NCI-H1105 (cell line): ENCODE measurements at regions not wholly inside any gene's neighbourhood (a gene's known extent, or its start where the extent isn't known, plus 50 kb on each side); places are given as distances from the start of the nearest gene placed in this dataset.
"Not testable (repeated sequence)": the region's sequence is repeated elsewhere in the genome, so short reads cannot be mapped to it uniquely, and the experiment has no call there.

ENCODE experiments used
- DNase-seq: peaks from one replicate; lab custom pipeline; 2025; lab: John Stamatoyannopoulos, UW

DNA sequence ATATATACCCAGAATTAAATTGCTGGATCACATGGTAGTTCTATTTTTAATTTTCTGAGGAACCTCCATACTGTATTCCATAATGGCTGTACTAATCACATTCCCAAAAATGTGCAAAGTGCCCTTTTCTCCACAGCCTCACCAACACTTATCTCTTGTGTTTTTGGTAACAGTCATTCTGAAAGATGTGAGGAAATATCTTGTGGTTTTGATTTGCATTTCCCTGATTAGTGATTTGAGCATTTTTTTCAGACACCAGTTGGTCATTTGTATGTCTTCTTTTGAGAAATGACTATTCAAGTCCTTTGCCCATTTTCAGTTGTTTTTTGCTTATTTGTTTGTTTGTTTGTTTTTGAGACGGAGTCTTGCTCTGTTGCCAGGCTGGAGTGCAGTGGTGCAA lies 98.1 kb upstream of the SIMC1 start:
- DNase-seq: not testable (repeated sequence)

DNA sequence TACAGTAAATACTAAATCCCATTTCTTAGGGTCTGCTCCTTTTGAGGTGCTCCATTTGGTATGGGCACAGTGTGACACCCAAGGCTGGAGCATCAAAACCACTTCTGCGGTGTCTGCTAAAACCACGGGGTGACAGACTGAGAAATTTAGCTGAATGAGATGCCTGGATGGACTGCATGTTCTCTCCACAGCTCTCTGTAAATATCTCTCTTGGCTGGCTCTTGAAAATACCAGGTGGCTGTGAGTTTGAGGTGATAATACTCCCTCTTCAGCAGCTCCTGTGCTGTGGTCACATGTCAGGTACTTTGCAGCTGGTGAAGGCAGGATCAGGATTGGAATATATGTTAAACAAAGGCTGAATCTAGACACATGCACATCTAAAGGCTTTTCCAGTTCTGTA lies 93.7 kb upstream of the SIMC1 start:
- DNase-seq: peak; percentile 17

DNA sequence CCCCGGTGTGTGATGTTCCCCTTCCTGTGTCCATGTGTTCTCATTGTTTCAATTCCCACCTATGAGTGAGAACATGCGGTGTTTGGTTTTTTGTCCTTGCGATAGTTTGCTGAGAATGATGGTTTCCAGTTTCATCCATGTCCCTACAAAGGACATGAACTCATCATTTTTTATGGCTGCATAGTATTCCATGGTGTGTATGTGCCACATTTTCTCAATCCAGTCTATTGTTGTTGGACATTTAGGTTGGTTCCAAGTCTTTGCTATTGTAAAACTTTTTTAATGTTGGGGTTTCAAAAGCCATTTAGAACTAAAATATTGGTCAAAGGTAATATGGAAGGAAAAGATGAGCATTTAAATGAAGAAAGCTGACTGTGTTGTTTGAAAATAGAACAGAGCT lies 88.3 kb upstream of the SIMC1 start:
- not testable (repeated sequence) for DNase-seq

DNA sequence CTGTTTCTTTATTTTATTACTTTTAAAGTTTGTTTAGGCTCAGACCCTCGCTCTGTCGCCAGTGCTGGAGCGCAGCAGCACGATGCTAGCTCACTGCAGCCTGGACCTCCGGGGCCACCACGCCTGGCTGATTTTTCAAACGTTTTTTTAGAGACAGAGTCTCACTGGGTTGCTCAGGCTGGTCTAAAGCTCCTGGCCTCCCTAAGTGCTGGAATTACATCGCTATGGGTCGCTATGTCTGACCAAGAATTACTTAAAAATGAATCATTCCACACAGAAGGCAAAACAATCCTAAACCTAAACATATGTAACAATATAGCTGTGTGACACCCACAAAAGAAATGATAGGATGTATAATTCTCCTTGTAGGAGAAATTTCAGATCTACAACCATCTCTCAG lies 86.9 kb upstream of the SIMC1 start:
- DNase-seq: no peak

DNA sequence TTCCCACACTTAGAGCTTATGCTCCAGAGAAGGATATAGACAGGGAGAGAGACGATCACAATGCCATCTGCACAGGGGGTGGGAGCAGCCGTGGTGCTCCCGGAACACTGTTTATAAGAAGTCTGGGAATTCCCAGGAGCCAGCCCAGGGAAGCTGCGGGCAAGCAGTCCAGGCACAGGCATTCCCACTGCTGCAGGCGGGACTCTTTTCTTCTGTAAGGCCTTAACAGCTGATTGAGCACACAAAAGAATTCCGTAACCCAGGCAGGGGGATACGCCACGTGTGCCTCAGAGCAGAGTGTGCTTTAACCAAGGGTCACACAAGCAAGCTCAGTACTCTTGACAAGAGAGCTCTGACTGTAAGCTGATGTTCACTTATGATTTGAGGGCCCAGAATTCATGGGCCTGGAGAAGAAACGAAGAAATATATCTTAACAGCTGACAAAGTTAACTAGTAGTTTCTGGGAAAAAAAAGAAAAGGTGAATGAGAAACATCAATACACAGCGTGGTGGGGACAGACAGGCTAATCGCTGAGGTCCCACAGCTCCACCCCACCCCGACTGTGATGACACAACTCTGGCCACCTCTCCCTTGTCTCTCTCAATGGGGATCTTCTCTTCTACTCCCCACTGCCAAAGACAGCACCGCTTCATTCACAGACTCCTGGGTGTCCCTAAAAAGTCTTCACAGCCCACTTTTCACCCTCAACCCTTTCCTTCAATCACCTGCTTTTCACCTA lies 85.9 kb upstream of the SIMC1 start:
- no peak for DNase-seq

DNA sequence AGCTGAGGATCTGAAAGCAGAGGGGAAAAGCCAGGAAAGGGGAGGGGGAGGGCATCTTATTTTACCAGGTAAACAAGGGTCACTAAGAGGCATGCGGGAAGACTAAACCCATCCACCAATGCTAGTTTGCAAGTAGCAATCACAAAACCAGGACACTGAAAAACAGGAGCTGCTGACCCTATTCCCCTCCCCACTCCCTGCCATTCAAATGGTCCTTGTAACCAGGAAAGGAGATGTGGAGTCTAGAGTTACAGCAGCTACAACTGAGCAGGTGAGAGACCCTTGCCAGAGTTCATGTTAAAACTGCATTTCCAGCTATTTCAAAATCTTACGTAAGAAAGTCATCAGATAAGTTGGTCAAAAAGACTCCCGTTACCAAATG lies 85.3 kb upstream of the SIMC1 start:
- DNase-seq: no peak

DNA sequence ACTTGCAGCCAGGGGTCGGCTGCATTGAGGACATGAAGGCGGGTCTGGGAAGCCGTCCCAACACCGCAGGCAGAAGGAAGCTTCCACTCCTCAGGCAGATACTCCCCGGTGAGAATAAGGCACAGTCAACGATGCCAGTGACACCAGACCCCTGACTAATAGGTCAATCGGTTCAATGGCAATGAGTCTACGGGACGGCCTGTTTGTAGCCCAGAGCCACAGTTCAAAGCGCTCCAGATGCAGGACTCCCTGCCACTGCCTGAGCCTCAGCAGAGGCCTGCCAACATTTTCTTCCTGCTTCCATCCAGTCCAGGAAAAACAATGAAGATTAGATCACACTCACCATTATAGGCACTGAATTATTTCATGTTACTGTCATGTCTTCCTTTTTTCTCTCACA lies 84.5 kb upstream of the SIMC1 start:
- no peak for DNase-seq

DNA sequence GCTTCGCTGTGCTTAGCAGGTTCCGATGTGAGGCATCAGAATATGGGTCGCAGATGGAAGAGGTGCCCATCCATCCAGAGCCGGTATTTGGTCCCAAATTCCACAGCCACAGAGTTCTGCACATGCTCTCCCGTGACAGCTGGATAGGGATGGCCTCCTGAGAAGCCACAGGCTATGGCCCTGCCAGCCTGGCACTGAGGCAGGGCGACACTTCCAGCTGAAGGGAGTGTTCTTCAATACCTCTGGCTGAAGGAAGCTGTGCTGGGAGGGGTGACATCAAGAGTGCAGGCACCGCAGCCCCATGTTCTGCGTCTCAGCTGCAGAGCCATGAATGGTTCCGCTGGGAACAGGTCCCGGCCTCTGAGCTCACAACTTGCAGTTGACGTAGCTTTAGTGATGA lies 83.4 kb upstream of the SIMC1 start:
- no peak for DNase-seq

DNA sequence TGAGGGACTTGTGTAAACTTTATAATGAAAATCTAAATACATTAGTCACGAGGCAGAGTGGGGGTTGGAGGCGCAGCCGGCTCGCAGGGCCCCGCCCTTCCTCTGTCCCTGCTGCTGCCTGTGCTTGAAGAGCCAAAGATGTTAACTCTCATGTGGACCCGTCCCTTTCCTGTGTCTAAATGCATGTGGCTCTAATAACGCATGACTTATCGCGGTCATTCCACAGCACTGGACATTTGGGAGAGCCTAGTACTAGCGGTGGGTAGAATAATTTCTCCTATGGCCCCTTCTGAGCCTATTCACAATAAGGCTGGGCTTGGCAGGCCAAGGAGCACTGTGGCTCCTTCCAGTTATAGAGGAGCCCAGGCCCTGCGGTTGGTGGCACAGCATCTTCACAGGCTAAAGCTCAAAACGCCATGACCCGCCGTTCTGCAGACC lies 82.3 kb upstream of the SIMC1 start:
- DNase-seq: no peak

DNA sequence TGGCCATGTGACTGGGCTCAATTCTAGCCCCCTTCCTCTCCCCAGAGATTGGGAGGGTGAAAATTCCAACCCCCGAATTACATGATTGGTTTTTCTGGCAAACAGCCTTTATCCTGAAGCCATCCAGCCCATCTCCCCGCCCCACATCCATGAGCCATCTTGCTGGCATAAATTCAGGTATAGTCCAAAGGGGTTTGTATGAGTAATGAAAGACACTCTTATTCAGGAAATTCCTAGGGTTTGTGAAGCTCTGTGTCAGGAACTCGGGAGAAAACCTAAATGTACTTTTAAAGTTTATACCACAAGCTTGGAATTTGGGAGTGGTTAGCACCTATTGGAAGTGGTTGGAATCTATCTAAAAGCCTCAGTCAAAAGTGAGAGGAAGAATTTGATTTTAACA lies 80.6 kb upstream of the SIMC1 start:
- no peak for DNase-seq

DNA sequence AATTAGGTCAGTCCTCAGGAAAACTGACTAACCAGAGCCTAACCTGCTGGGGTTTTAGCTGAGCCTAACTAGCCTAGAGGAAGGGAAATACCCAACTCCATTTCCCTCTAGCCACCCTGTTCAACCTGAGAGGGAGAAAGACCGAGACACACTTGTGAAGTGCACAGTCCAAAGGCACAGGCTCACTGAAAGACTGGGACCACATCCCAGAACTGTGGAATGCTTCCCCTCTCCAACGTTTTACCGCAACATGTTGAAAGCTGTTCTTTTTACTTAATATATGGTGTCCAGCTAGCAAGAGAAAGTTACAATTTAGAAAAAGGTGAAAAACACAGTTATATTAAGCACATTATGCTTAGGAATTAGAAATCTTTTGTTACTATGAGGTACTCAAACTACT lies 76.8 kb upstream of the SIMC1 start:
- DNase-seq: no peak

DNA sequence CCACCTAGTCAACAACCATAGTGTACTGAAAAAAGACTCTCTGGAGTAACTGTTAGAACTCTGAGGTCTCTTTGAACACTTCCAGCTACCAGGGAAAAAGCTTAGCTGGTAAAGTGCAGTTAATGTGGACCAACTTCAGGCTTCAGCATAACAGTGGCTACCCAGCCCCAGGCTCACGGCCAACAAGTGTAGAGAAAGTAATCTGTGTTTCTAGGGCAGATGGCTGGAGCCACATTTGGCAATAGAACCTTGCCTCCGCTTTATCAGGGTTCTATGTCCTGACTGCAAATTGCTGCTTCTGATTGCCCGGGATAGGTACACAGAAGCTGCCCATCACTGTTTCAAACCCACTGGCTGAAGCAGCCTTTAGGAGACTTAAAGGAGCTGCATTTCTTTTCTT lies 76.0 kb upstream of the SIMC1 start:
- DNase-seq: no peak

DNA sequence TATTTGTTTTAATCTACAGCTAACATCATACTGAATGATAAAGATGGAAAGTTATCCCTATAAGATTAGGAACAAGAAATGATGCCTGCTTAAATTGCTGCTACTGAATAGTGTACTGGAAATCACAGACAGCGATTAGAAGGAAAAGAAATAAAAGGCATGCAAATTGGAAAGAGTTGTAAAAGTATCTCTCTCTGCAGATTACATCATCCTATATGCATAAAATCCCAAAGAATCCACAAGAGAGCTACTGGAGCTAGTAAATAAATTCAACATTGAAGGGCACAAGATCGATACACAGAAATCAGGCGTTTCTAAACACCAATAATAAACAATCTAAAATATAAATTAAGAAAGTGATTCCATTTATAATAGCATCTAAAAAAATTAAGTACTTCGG lies 75.3 kb upstream of the SIMC1 start:
- no peak for DNase-seq

DNA sequence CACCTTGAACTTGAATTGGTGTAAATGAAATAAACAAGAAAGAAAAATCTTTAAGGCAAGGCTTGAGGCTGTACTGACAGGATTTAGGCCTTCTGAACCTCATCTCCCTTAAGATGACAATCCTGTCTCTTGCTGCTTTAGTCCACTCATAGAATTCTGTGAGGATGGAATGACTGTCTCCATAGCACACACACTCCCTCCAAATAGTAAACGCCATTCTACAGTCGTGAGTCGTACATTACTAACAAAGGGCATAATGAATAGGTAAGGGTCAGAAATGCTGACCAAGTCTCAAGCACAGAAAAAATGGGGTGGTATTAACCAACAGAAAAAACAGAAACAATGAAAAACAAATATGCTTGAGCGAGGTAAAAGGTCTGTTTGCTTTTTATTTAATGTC lies 71.8 kb upstream of the SIMC1 start:
- no peak for DNase-seq

DNA sequence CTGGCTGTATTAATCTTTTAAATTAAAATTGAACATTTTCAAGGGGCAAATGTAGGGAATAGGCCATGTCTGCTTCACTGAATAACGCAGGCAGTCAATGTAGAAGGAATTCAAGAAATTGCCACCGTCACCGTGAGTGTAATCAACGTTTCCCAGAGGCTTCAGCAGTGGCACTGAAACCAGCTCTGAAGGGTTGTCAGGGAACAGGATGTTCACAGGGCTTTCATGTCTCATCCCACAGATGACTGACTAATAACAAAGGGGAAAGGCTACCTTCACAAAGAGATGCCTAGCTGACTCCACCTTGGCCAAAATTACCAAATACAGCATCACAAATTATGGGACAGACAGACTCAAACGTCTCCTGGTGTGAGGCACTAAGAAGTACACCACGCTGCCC lies 70.4 kb upstream of the SIMC1 start:
- no peak for DNase-seq

DNA sequence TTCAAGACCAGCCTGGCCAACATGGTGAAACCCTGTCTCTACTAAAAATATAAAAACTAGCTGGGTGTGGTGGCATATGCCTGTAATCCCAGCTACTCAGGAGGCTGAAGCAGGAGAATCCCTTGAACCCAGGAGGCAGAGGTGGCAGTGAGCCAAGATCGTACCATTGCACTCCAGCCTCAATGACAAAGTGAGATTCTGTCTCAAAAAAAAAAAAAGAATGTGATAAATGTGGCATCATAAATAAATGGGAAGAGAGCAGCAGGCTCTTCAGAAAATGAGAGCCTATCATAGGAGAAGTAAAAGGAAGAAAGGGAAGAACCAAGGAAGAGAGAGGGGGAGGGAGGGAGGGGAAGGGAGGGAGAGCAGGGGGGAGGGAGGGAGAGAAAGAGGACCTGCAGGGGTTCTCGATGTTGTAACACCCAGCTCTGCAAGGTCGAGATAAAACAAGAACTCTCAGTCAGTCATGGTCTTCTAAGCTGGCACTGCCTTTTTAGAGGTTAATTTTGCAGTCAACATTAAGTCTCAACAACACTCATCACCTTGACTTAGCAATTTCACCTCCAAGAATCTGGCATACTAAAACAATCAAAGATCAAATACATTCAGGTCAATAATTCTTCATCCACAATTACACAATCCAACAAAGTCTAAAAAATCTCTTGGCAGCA lies 68.7 kb upstream of the SIMC1 start:
- DNase-seq: no peak

DNA sequence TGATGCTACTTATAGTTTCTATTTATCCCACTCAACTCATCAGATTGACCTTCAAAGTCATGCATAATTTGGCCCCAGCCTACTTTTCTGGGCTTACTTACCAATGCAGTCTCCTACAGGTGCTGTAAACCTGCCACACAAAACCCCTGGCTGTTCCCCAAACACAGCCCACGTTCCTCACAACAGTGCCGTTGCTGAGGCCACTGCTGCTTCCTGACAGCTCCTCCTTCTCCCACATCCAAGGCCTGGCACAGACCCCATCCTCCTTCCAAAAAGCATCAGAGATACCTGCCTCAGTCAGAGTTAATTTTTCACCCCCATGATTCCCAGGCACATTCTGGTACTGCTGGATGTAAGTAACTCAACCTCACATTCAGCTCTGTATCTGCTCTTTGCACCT lies 68.1 kb upstream of the SIMC1 start:
- DNase-seq: no peak

DNA sequence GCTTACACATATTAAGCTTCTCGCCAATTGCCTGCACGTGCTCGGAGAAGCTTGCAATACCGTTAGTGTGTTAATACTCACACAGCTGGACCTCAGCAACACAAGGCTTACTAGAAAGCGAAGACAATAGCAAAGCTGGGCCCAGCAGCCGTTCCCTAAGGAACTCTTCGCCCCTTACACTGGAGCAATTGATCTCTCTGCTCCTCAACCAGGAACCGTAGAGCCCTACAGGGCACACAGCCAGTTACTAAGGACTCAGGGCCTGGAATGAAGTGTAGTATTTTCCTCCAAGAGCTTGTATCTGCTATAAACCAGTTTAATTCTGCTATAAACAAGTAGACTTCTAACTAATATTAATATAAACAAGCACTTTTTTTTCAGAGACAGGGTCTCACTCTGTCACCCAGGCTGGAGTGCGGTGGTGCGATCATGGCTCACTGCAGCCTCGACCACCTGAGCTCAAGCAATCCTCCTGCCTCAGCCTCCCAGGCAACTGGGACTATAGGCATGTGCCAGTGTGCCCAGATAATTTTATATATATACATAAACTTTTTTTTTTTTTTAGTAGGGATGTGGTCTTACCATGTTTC lies 67.0 kb upstream of the SIMC1 start:
- no peak for DNase-seq

DNA sequence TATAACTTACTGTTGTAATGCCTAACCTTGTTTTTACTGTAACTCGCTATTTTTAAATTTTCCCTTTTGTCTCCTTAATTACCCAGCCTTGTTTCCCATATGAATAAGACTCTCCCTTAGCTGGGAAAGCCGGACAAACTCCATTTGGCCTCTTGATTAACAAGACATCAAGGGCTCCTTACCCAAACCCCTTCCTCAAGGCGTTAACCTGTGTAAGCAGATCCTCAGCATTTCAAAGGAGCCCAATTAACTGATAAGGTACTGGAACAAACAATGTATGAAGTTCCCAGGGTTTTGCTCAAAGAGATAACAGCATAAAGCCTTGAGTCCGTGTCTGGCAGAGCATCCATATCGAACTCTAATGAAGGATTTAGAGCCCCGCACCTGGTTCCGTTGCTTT lies 66.0 kb upstream of the SIMC1 start:
- no peak for DNase-seq

DNA sequence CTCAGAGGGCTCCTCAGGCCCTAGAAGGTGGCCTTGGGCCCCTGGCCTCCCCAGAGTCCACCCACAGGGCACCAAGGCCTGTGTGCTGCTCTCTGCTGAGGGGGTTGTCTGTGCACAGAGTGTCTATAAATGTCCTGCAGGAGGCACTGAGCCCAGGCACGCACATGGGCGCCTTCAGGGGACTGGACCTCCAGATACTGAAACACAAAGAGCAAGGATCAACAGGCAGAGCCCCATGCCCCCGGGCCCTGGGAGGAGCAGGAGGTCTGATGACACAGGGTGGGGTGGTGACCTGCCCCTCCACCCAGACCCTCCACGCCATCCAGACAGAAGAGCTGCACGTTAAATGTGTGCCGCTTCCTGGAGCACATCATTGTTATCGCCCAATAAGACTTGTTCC lies 64.6 kb upstream of the SIMC1 start:
- DNase-seq: no peak

DNA sequence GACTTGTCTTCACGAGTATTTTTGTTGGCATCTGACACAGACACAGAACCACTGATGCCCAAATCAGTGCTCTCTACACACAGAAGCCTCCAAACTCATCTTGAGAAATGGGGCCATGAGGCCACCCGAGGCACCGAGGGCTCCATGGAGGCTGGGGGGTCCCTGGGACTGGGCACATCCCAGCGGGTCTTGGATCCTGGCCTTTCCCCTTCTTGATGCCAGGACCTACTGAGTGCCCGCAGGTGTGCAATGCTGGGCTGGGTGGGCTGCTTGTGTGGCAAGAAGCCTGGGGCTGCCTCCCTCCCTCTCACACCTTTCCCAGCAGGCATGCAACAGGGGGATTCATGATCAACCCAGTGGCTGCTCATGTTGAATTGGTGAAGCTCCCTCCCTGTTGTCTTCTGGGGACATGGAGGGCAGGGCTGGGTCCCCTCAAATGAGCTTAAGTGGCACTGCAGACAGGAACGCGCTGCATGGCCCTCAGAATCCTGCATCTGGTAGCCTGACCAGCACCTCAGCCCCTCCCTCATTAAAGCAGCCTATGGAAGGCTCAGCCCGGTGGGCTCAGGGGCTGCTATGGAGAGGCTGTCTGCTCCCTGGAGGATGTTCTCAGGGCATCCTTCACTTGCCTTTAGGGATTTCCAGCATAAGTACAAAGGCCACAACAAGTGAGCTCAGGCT lies 63.7 kb upstream of the SIMC1 start:
- no peak for DNase-seq

DNA sequence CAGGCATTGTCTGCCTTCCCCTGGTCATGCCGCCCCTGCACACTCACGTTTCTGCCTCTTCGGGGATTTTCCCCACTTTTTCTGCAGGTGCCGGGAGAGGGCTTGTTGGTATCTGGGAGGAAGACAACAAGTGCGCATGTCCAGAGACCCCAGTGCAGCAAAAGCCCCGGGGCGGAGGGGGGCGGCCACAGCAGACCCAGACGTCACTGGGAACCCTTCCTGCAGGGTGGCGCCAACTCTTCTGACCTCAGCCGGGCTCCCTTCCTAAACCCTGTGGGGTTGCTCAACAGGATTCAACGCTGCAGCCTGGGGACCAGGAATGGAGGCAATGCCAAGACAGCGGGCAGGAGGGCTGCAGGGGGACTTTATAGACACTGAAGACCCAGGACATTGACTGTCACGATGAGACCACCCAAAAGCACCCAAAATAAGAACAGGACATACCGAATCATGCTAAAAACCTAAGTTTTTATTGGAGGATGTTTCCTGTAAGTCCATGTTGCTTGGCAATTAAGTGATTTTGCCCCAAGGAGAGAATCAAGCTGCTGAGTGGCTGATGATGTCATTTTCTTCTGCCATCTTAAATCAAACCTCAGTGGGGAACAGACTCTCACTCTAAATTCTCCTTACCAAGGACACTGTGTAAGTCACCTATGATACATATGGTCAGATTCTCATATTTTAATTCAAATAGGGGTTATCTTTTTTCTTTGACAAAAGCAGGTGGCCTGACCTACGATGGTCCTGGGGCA lies 62.9 kb upstream of the SIMC1 start:
- no peak for DNase-seq
